ENCODE measurements at regions not wholly inside any gene's neighbourhood (a gene's known extent, or its start where the extent isn't known, plus 50 kb on each side); places are given as distances from the start of the nearest gene placed in this dataset.

DNA sequence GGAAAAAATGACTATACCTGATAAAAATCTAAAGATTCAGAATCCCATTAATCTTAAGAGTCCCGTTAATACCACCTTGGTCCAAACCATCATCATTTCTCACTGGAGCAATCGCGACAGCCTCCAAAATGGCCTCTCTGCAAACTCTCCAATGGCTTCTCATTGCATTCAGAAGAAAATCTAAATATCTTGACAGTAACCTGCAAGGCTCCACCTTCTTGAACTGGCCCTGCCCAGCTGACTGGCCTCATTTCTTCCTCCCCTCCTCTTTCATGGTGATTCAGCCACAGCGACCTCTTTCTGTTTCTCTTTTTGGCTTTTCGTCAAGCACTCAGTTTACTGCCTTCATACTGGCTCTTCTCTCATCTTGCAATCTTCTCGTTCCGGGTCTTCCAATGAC, 56.2 kb upstream of the GPRIN3 start:
- no peak for DNase-seq (ENCODE audit: low read depth)

DNA sequence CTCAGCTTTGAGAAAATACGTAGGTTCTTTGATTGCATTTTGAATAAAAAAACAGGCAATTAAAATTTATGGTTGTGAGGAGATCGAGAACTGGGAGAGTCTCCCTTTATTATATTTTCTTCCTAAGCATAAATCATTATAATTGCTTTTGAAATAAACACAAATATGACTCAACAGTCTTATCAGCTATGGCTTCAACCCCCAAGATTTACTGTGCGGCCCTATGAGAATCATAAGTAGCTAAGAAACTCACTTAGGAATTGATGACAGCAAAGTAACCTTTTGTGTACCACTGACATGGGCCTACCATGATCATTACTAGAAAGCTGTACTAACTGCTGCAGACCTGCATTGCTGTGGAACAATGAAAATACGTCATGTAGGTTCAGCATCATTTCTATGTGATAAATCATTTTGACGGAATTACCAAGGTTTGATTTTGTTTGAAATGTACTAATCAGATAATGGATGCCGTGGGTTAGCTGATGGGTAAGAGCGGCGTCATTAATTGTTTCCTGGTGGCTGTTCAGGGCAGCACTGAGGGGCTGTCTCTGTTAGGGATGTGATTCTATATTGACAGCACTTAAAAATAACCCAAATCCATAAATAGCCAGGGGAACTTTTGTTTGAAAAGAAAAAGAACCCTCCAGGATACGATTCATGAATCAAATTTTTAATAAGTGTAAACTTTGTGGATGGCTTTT, 51.5 kb upstream of the GPRIN3 start:
- DNase-seq (ENCODE audit: low read depth) = no peak

DNA sequence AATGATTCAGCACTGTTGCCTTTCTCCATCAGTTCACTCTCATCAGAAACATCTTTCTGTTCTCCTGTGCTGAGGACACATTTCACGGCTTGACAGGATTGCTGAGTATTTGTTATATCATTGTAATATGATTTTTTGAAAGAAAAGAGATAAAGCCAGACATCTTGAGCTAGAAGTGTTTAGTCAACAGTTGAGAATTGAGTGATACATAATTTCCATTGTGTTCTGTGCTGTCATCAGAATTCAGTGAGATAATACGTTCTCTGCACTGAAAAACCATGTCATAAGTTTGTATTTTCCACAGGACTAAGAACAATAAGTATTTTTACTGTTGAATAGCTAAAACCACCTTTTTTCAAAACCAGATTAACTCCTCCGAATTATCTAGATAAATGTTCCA, 50.2 kb upstream of the GPRIN3 start:
- DNase-seq (ENCODE audit: low read depth) = no peak
